Effector memory CD4-positive, alpha-beta T cell (primary cell): ENCODE measurements at regions not wholly inside any gene's neighbourhood (a gene's known extent, or its start where the extent isn't known, plus 50 kb on each side); places are given as distances from the start of the nearest gene placed in this dataset.

ENCODE experiments used
- DNase-seq, 3 donors: peaks; one replicate each; pipeline ENCODE4 v3.0.0-alpha.2; 2020
- H3K27ac ChIP-seq: 2 replicates; pipeline ENCODE4 v1.7.0; 2013; ENCODE audit warnings: mild to moderate bottlenecking, low read length, moderate library complexity; ENCODE audit not compliant: insufficient read depth, poor library complexity, severe bottlenecking
- H3K27me3 ChIP-seq: replicated peaks from 2 replicates; pipeline ENCODE4 v1.7.0; 2013; ENCODE audit warnings: mild to moderate bottlenecking, low read length; ENCODE audit not compliant: insufficient read depth, control insufficient read depth, poor library complexity, severe bottlenecking
- H3K36me3 ChIP-seq: 2 replicates; pipeline ENCODE4 v1.7.0; 2013; ENCODE audit warnings: mild to moderate bottlenecking, low read length, moderate library complexity; ENCODE audit not compliant: control insufficient read depth, insufficient read depth
- H3K4me1 ChIP-seq: 2 replicates; pipeline ENCODE4 v1.7.0; 2013; ENCODE audit warnings: low read length, mild to moderate bottlenecking; ENCODE audit not compliant: control insufficient read depth, insufficient read depth, poor library complexity, severe bottlenecking
- H3K4me3 ChIP-seq: 2 replicates; pipeline ENCODE4 v1.7.0; 2013; ENCODE audit warnings: low read length, low read depth, mild to moderate bottlenecking; ENCODE audit not compliant: insufficient read depth, poor library complexity, severe bottlenecking
- H3K9me3 ChIP-seq: 2 replicates; pipeline ENCODE4 v1.7.0; 2013; ENCODE audit warnings: mild to moderate bottlenecking, low read length, moderate library complexity; ENCODE audit not compliant: control insufficient read depth

- Histone ChIP-seq H3K36me3 (no peaks in the 10 kb centered on the region), H3K27me3 (no peaks in the 10 kb centered on the region), H3K9me3 (no peaks in the 10 kb centered on the region), H3K4me1 (no peaks in the 10 kb centered on the region), H3K4me3 (no peak overlapping the region), H3K27ac (no peak overlapping the region)
- no peak for DNase-seq
These were observed 114.9 kb upstream of the AGAP1 start for GRCh38 chr2:235378944-235379343.

- no peak for DNase-seq
- Histone ChIP-seq H3K4me3 (no peak overlapping the region), H3K27me3 (no peaks in the 10 kb centered on the region), H3K9me3 (no peaks in the 10 kb centered on the region), H3K36me3 (no peaks in the 10 kb centered on the region), H3K4me1 (no peaks in the 10 kb centered on the region), H3K27ac (no peak overlapping the region)
These were observed 112.5 kb upstream of the AGAP1 start for GRCh38 chr2:235381261-235381912.

GRCh38 chr2:235382179-235382578 is 111.7 kb upstream of the AGAP1 start:
- Histone ChIP-seq H3K27me3 (no peaks in the 10 kb centered on the region), H3K4me3 (no peak overlapping the region), H3K4me1 (no peaks in the 10 kb centered on the region), H3K27ac (no peak overlapping the region), H3K36me3 (no peaks in the 10 kb centered on the region), H3K9me3 (no peaks in the 10 kb centered on the region)
- no peak for DNase-seq

- Histone ChIP-seq H3K27me3 (no peaks in the 10 kb centered on the region), H3K36me3 (no peaks in the 10 kb centered on the region), H3K9me3 (no peaks in the 10 kb centered on the region), H3K27ac (no peak overlapping the region), H3K4me3 (no peak overlapping the region), H3K4me1 (no peaks in the 10 kb centered on the region)
- no peak for DNase-seq
These were observed 111.2 kb upstream of the AGAP1 start for GRCh38 chr2:235382601-235383000.

GRCh38 chr2:235383272-235383843 is 110.5 kb upstream of the AGAP1 start:
- no peak overlapping the region for H3K4me3 ChIP-seq
- no peaks in the 10 kb centered on the region for H3K4me1 ChIP-seq
- H3K9me3 ChIP-seq: no peaks in the 10 kb centered on the region
- H3K27me3 ChIP-seq: no peaks in the 10 kb centered on the region
- H3K27ac ChIP-seq: no peak overlapping the region
- DNase-seq: no peak
- no peaks in the 10 kb centered on the region for H3K36me3 ChIP-seq

GRCh38 chr2:235384624-235385023 is 109.2 kb upstream of the AGAP1 start:
- Histone ChIP-seq H3K27me3 (no peaks in the 10 kb centered on the region), H3K36me3 (no peaks in the 10 kb centered on the region), H3K27ac (no peak overlapping the region), H3K9me3 (no peaks in the 10 kb centered on the region), H3K4me3 (no peak overlapping the region), H3K4me1 (no peaks in the 10 kb centered on the region)
- DNase-seq: no peak

- peaks cover 3% of the 10 kb centered on the region for H3K4me1 ChIP-seq
- no peaks in the 10 kb centered on the region for H3K9me3 ChIP-seq
- no peaks in the 10 kb centered on the region for H3K27me3 ChIP-seq
- no peak overlapping the region for H3K4me3 ChIP-seq
- no peak for DNase-seq
- no peaks in the 10 kb centered on the region for H3K36me3 ChIP-seq
- no peak overlapping the region for H3K27ac ChIP-seq
These were observed 104.2 kb upstream of the AGAP1 start for GRCh38 chr2:235389626-235390025.

- peaks cover 3% of the 10 kb centered on the region for H3K4me1 ChIP-seq
- no peak overlapping the region for H3K27ac ChIP-seq
- no peak overlapping the region for H3K4me3 ChIP-seq
- no peaks in the 10 kb centered on the region for H3K36me3 ChIP-seq
- H3K9me3 ChIP-seq: no peaks in the 10 kb centered on the region
- no peaks in the 10 kb centered on the region for H3K27me3 ChIP-seq
- DNase-seq: peak; percentile 25 to 34 (median 26)
These were observed 103.6 kb upstream of the AGAP1 start for GRCh38 chr2:235390108-235390815.

- no peak for DNase-seq
- H3K4me3 ChIP-seq: no peak overlapping the region
- no peaks in the 10 kb centered on the region for H3K27me3 ChIP-seq
- H3K27ac ChIP-seq: no peak overlapping the region
- H3K4me1 ChIP-seq: peaks cover 3% of the 10 kb centered on the region
- no peaks in the 10 kb centered on the region for H3K9me3 ChIP-seq
- H3K36me3 ChIP-seq: no peaks in the 10 kb centered on the region
These were observed 103.0 kb upstream of the AGAP1 start for GRCh38 chr2:235390816-235391194.

GRCh38 chr2:235391921-235392615 is 101.8 kb upstream of the AGAP1 start:
- H3K27ac ChIP-seq: no peak overlapping the region
- H3K27me3 ChIP-seq: no peaks in the 10 kb centered on the region
- H3K9me3 ChIP-seq: no peaks in the 10 kb centered on the region
- H3K4me1 ChIP-seq: peaks cover 3% of the 10 kb centered on the region
- DNase-seq: no peak
- H3K36me3 ChIP-seq: no peaks in the 10 kb centered on the region
- no peak overlapping the region for H3K4me3 ChIP-seq
